Kidney (tissue), 13 donors: ENCODE measurements at regions not wholly inside any gene's neighbourhood (a gene's known extent, or its start where the extent isn't known, plus 50 kb on each side); places are given as distances from the start of the nearest gene placed in this dataset.

Source experiments
- DNase-seq, 5 donors: peaks; one replicate each; pipeline ENCODE4 v3.0.0-alpha.2; 2013 to 2020
- FAIRE-seq: peaks from 2 replicates; lab custom pipeline; 2012; peaks lifted over from hg19 to GRCh38; lab: Jason Lieb, UNC
- H3K27ac ChIP-seq, 2 donors: one replicate each; pipeline ENCODE4 v1.7.0; 2013; ENCODE audit warnings: low read depth in 2 of 2, low read length in 2 of 2, inconsistent platforms in 1 of 2
- H3K27me3 ChIP-seq: one replicate; pipeline ENCODE4 v1.7.1; 2013; ENCODE audit warnings: low read length, inconsistent platforms; ENCODE audit not compliant: control insufficient read depth, insufficient read depth
- H3K36me3 ChIP-seq, 3 donors: one replicate each; pipeline versions ENCODE4 v1.7.0 to v1.7.1; 2013; ENCODE audit warnings: low read length in 3 of 3, control low read depth in 1 of 3, inconsistent platforms in 1 of 3; ENCODE audit not compliant: insufficient read depth in 3 of 3, control insufficient read depth in 2 of 3
- H3K4me1 ChIP-seq, 3 donors: one replicate each; pipeline versions ENCODE4 v1.7.0 to v1.7.1; 2013; ENCODE audit warnings: low read length in 3 of 3, inconsistent platforms in 1 of 3, low read depth in 1 of 3; ENCODE audit not compliant: control insufficient read depth in 2 of 3, insufficient read depth in 2 of 3
- H3K4me3 ChIP-seq, 3 donors: one replicate each; pipeline versions ENCODE4 v1.7.0 to v1.8.1; 2013; ENCODE audit warnings: low read length in 3 of 3, control low read depth in 1 of 3, inconsistent platforms in 1 of 3
- H3K9ac ChIP-seq, 3 donors: one replicate each; pipeline versions ENCODE4 v1.7.0 to v1.7.1; 2013; ENCODE audit warnings: low read length in 3 of 3, control low read depth in 1 of 3, inconsistent platforms in 1 of 3
- H3K9me3 ChIP-seq, 3 donors: one replicate each; pipeline versions ENCODE4 v1.7.0 to v1.7.1; 2013; ENCODE audit warnings: low read length in 3 of 3, control low read depth in 1 of 3, inconsistent platforms in 1 of 3; ENCODE audit not compliant: control insufficient read depth in 2 of 3, insufficient read depth in 1 of 3
- intact Hi-C: fragments of 100-400 bp; cut with DNase I; formaldehyde crosslinking; loops from one replicate; pipeline ENCODE4 v1.11.1; 2022
- TF ChIP-seq, protein P1 (sequence below): IDR thresholded peaks from 3 replicates; pipeline ENCODE4 v1.5.1; 2012; ENCODE audit warnings: mild to moderate bottlenecking, moderate library complexity, borderline replicate concordance; ENCODE audit not compliant: insufficient read depth; ENCODE audit errors: extremely low read depth
- donor health status: control.
- donor health status: control.
- donor health status: control.
- donor health status: control.
- donor health status: control.
- donor health status: DM: yes; HTN: yes; CAD: no.
- donor health status: Normal renal cell carcinoma (clear cell type).

- H3K9ac ChIP-seq: no peak overlapping the region
- no peak for DNase-seq
- H3K27ac ChIP-seq: no peak overlapping the region
- no peaks in the 10 kb centered on the region for H3K27me3 ChIP-seq
- H3K36me3 ChIP-seq: no peaks in the 10 kb centered on the region
- H3K4me3 ChIP-seq: no peak overlapping the region
- intact Hi-C loops: no loop called here
- H3K4me1 ChIP-seq: no peaks in the 10 kb centered on the region
- H3K9me3 ChIP-seq: no peaks in the 10 kb centered on the region
- FAIRE-seq: no peak
- TF ChIP-seq, protein P1, sequence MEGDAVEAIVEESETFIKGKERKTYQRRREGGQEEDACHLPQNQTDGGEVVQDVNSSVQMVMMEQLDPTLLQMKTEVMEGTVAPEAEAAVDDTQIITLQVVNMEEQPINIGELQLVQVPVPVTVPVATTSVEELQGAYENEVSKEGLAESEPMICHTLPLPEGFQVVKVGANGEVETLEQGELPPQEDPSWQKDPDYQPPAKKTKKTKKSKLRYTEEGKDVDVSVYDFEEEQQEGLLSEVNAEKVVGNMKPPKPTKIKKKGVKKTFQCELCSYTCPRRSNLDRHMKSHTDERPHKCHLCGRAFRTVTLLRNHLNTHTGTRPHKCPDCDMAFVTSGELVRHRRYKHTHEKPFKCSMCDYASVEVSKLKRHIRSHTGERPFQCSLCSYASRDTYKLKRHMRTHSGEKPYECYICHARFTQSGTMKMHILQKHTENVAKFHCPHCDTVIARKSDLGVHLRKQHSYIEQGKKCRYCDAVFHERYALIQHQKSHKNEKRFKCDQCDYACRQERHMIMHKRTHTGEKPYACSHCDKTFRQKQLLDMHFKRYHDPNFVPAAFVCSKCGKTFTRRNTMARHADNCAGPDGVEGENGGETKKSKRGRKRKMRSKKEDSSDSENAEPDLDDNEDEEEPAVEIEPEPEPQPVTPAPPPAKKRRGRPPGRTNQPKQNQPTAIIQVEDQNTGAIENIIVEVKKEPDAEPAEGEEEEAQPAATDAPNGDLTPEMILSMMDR: no peak
These were observed 62.0 kb upstream of the TENT5A start for GRCh38 chr6:81814370-81815076.

DNA sequence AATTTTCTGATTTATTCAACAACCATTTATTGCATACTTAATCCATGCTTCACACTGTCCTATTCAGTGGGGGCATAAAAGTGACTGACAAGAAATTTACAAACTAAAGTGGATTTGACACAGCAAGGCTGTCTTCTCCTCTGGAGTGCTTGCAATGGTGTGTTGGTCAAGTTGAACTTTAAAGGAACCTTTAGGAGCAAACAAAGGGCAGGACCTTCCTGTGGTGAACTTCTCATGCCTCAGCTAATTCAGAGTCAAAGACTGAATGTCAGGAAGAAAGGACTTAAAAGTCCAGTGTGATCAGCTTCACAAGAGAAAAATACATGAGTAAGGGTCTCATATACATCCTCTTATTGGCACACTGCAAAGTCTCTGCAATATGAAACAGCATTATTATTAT is 60.8 kb upstream of the TENT5A start:
- Histone ChIP-seq H3K27me3 (no peaks in the 10 kb centered on the region), H3K9me3 (no peaks in the 10 kb centered on the region), H3K4me1 (no peaks in the 10 kb centered on the region), H3K36me3 (no peaks in the 10 kb centered on the region), H3K4me3 (no peak overlapping the region), H3K27ac (no peak overlapping the region), H3K9ac (no peak overlapping the region)
- DNase-seq: no peak
- TF ChIP-seq, protein P1: no peak
- FAIRE-seq: no peak
- intact Hi-C loops: no loop called here

- Histone ChIP-seq H3K36me3 (no peaks in the 10 kb centered on the region), H3K4me3 (no peak overlapping the region), H3K9me3 (no peaks in the 10 kb centered on the region), H3K4me1 (no peaks in the 10 kb centered on the region), H3K27ac (no peak overlapping the region), H3K9ac (no peak overlapping the region), H3K27me3 (no peaks in the 10 kb centered on the region)
- TF ChIP-seq, protein P1: no peak
- intact Hi-C loops: no loop called here
- DNase-seq (no peak), FAIRE-seq (no peak)
These were observed 59.9 kb upstream of the TENT5A start for GRCh38 chr6:81812401-81812800.
